Kidney (tissue), 13 donors: ENCODE measurements at regions not wholly inside any gene's neighbourhood (a gene's known extent, or its start where the extent isn't known, plus 50 kb on each side); places are given as distances from the start of the nearest gene placed in this dataset.

Source experiments
- DNase-seq, 5 donors: peaks; one replicate each; pipeline ENCODE4 v3.0.0-alpha.2; 2013 to 2020
- FAIRE-seq: peaks from 2 replicates; lab custom pipeline; 2012; peaks lifted over from hg19 to GRCh38; lab: Jason Lieb, UNC
- H3K27ac ChIP-seq, 2 donors: one replicate each; pipeline ENCODE4 v1.7.0; 2013; ENCODE audit warnings: low read depth in 2 of 2, low read length in 2 of 2, inconsistent platforms in 1 of 2
- H3K27me3 ChIP-seq: one replicate; pipeline ENCODE4 v1.7.1; 2013; ENCODE audit warnings: low read length, inconsistent platforms; ENCODE audit not compliant: control insufficient read depth, insufficient read depth
- H3K36me3 ChIP-seq, 3 donors: one replicate each; pipeline versions ENCODE4 v1.7.0 to v1.7.1; 2013; ENCODE audit warnings: low read length in 3 of 3, control low read depth in 1 of 3, inconsistent platforms in 1 of 3; ENCODE audit not compliant: insufficient read depth in 3 of 3, control insufficient read depth in 2 of 3
- H3K4me1 ChIP-seq, 3 donors: one replicate each; pipeline versions ENCODE4 v1.7.0 to v1.7.1; 2013; ENCODE audit warnings: low read length in 3 of 3, inconsistent platforms in 1 of 3, low read depth in 1 of 3; ENCODE audit not compliant: control insufficient read depth in 2 of 3, insufficient read depth in 2 of 3
- H3K4me3 ChIP-seq, 3 donors: one replicate each; pipeline versions ENCODE4 v1.7.0 to v1.8.1; 2013; ENCODE audit warnings: low read length in 3 of 3, control low read depth in 1 of 3, inconsistent platforms in 1 of 3
- H3K9ac ChIP-seq, 3 donors: one replicate each; pipeline versions ENCODE4 v1.7.0 to v1.7.1; 2013; ENCODE audit warnings: low read length in 3 of 3, control low read depth in 1 of 3, inconsistent platforms in 1 of 3
- H3K9me3 ChIP-seq, 3 donors: one replicate each; pipeline versions ENCODE4 v1.7.0 to v1.7.1; 2013; ENCODE audit warnings: low read length in 3 of 3, control low read depth in 1 of 3, inconsistent platforms in 1 of 3; ENCODE audit not compliant: control insufficient read depth in 2 of 3, insufficient read depth in 1 of 3
- intact Hi-C: fragments of 100-400 bp; cut with DNase I; formaldehyde crosslinking; loops from one replicate; pipeline ENCODE4 v1.11.1; 2022
- TF ChIP-seq, protein P1 (sequence below): IDR thresholded peaks from 3 replicates; pipeline ENCODE4 v1.5.1; 2012; ENCODE audit warnings: mild to moderate bottlenecking, moderate library complexity, borderline replicate concordance; ENCODE audit not compliant: insufficient read depth; ENCODE audit errors: extremely low read depth
- donor health status: control.
- donor health status: control.
- donor health status: control.
- donor health status: control.
- donor health status: control.
- donor health status: DM: yes; HTN: yes; CAD: no.
- donor health status: Normal renal cell carcinoma (clear cell type).

DNA sequence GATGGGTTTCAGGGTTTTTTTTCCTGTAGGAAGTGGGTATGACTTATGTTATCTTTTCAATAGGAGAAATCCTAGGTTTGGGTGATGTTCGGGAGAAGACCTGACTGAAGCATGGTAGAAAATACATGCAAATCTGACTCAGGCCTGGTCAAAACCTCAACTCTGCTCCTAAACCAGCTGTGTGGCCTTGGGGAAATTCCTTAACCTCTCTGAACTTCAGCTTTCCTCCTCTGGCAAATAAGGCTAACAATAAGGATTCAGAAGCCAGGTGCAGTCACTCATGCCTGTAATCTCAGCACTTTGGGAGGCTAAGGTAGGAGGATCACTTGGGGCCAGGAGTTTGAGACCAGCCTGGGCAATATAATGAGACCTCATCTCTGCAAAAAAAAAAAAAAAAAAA is 148.5 kb downstream of the PHETA1 start:
- TF ChIP-seq, protein P1, sequence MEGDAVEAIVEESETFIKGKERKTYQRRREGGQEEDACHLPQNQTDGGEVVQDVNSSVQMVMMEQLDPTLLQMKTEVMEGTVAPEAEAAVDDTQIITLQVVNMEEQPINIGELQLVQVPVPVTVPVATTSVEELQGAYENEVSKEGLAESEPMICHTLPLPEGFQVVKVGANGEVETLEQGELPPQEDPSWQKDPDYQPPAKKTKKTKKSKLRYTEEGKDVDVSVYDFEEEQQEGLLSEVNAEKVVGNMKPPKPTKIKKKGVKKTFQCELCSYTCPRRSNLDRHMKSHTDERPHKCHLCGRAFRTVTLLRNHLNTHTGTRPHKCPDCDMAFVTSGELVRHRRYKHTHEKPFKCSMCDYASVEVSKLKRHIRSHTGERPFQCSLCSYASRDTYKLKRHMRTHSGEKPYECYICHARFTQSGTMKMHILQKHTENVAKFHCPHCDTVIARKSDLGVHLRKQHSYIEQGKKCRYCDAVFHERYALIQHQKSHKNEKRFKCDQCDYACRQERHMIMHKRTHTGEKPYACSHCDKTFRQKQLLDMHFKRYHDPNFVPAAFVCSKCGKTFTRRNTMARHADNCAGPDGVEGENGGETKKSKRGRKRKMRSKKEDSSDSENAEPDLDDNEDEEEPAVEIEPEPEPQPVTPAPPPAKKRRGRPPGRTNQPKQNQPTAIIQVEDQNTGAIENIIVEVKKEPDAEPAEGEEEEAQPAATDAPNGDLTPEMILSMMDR = no peak
- Histone ChIP-seq H3K27ac (no peak overlapping the region), H3K4me1 (no peaks in the 10 kb centered on the region), H3K36me3 (no peaks in the 10 kb centered on the region), H3K9ac (no peak overlapping the region), H3K9me3 (no peaks in the 10 kb centered on the region), H3K27me3 (no peaks in the 10 kb centered on the region), H3K4me3 (no peak overlapping the region)
- DNase-seq (no peak), FAIRE-seq (no peak)
- intact Hi-C loops = no loop called here

DNA sequence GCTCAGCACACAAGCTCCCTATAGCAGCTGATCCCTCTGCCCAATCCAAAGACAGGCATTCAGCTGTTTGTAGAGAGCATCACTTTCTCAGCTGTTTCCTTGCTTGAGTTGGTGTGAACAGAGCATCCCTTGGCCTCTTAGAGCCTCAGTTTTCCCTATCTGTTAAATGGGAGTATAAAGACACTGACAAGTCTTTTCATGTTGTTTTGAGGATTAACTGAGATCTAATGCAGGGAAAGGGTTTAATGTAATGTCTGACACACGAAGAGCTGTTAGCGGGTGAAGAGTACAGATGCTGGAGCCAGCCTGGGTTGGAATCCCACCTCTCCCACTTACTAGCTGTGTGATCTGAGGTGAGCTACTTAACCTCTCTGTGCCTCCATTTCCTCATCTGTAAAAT is 149.5 kb downstream of the PHETA1 start:
- H3K9me3 ChIP-seq = no peaks in the 10 kb centered on the region
- TF ChIP-seq, protein P1 = no peak
- no peaks in the 10 kb centered on the region for H3K36me3 ChIP-seq
- no peak overlapping the region for H3K27ac ChIP-seq
- intact Hi-C loops = no loop called here
- no peak for DNase-seq
- H3K9ac ChIP-seq = no peak overlapping the region
- no peaks in the 10 kb centered on the region for H3K4me1 ChIP-seq
- no peaks in the 10 kb centered on the region for H3K27me3 ChIP-seq
- no peak for FAIRE-seq
- no peak overlapping the region for H3K4me3 ChIP-seq

DNA sequence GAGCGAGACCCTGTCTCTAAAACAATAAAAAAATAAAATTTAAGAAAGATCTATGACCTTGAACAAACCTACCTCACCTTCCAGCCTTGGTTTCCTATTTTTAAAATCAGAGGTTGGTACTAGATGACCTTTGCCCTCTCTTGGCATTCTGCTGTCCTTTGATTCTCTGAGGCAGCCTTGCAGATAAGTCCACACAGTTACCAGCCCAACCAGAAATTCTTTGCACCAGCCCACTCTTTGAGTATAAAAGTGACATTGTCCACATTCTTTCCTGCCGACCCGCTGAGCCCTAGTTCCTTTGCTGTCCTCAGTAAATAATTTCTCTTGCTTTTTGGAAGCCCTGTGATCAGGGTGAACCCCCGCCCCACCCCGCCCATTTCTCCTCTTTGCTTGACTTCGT is 150.4 kb downstream of the PHETA1 start:
- H3K27ac ChIP-seq = no peak overlapping the region
- intact Hi-C loops = no loop called here
- no peaks in the 10 kb centered on the region for H3K27me3 ChIP-seq
- no peaks in the 10 kb centered on the region for H3K9me3 ChIP-seq
- H3K4me3 ChIP-seq = no peak overlapping the region
- TF ChIP-seq, protein P1 = no peak
- DNase-seq = no peak
- FAIRE-seq = no peak
- H3K4me1 ChIP-seq = no peaks in the 10 kb centered on the region
- H3K36me3 ChIP-seq = no peaks in the 10 kb centered on the region
- H3K9ac ChIP-seq = no peak overlapping the region
